ENCODE measurements at regions not wholly inside any gene's neighbourhood (a gene's known extent, or its start where the extent isn't known, plus 50 kb on each side); places are given as distances from the start of the nearest gene placed in this dataset.

DNA sequence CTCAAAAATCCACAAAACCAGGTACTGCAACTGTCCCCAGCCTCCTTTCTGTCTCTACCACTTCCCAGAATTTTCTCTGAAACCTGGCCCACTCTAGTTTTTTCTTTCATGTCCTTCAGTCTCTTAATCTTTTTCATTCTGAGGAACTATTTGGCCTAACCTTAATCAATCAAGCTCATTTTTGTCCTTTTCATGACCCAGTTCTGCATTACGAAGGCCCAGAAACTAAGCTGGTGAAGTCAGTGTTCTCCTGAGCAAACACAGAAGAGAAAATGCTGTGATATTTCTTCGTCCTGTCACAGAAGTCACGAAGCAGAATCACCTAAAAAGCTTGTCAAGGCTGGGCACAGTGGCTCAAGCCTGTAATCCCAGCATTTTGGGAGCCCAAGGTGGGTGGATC lies 131.7 kb upstream of the EDNRA start:
- TF ChIP-seq ATF7 (IDR thresholded peaks at IDR 0.05) (no peak), ZNF444 (CRISPR knock-in tag; IDR thresholded peaks at IDR 0.05) (no peak), SRF (CRISPR knock-in tag; IDR thresholded peaks at IDR 0.05) (no peak), ZKSCAN1 (IDR thresholded peaks at IDR 0.05; ENCODE audit: low read depth, low read length) (no peak), POLR2AphosphoS5 (IDR thresholded peaks at IDR 0.05; ENCODE audit: control insufficient read depth, insufficient read depth, low read depth, low read length) (no peak), CEBPB (tag; IDR thresholded peaks at IDR 0.05) (no peak), ELF4 (CRISPR knock-in tag; IDR thresholded peaks at IDR 0.05) (no peak), KDM1A (IDR thresholded peaks at IDR 0.05) (no peak), MYC (IDR thresholded peaks at IDR 0.05; ENCODE audit: low read depth, low read length) (no peak), MYC (CRISPR knock-in tag; IDR thresholded peaks at IDR 0.05; ENCODE audit: borderline replicate concordance, low read depth) (no peak), MXI1 (IDR thresholded peaks at IDR 0.05; ENCODE audit: low read depth, low read length) (no peak)
- TF ChIP-seq, protein P1, sequence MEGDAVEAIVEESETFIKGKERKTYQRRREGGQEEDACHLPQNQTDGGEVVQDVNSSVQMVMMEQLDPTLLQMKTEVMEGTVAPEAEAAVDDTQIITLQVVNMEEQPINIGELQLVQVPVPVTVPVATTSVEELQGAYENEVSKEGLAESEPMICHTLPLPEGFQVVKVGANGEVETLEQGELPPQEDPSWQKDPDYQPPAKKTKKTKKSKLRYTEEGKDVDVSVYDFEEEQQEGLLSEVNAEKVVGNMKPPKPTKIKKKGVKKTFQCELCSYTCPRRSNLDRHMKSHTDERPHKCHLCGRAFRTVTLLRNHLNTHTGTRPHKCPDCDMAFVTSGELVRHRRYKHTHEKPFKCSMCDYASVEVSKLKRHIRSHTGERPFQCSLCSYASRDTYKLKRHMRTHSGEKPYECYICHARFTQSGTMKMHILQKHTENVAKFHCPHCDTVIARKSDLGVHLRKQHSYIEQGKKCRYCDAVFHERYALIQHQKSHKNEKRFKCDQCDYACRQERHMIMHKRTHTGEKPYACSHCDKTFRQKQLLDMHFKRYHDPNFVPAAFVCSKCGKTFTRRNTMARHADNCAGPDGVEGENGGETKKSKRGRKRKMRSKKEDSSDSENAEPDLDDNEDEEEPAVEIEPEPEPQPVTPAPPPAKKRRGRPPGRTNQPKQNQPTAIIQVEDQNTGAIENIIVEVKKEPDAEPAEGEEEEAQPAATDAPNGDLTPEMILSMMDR (IDR thresholded peaks at IDR 0.05 in 2 of 3, conservative IDR thresholded peaks at IDR 0.05 in 1 of 3; ENCODE audit: insufficient read depth in 2 of 3, low read depth in 1 of 3, low read length in 3 of 3) = no peak
- TF ChIP-seq, protein P2, sequence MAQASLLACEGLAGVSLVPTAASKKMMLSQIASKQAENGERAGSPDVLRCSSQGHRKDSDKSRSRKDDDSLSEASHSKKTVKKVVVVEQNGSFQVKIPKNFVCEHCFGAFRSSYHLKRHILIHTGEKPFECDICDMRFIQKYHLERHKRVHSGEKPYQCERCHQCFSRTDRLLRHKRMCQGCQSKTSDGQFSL (CRISPR knock-in tag; IDR thresholded peaks at IDR 0.05) = no peak
- TF ChIP-seq, protein P2 (tag; IDR thresholded peaks at IDR 0.05) = no peak
- TF ChIP-seq, protein P3, sequence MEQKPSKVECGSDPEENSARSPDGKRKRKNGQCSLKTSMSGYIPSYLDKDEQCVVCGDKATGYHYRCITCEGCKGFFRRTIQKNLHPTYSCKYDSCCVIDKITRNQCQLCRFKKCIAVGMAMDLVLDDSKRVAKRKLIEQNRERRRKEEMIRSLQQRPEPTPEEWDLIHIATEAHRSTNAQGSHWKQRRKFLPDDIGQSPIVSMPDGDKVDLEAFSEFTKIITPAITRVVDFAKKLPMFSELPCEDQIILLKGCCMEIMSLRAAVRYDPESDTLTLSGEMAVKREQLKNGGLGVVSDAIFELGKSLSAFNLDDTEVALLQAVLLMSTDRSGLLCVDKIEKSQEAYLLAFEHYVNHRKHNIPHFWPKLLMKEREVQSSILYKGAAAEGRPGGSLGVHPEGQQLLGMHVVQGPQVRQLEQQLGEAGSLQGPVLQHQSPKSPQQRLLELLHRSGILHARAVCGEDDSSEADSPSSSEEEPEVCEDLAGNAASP (IDR thresholded peaks at IDR 0.05) = no peak
